Urinary bladder (tissue), 3 donors: ENCODE measurements at regions not wholly inside any gene's neighbourhood (a gene's known extent, or its start where the extent isn't known, plus 50 kb on each side); places are given as distances from the start of the nearest gene placed in this dataset.
"Not testable (repeated sequence)": the region's sequence is repeated elsewhere in the genome, so short reads cannot be mapped to it uniquely, and the experiment has no call there.

ENCODE experiments used
- DNase-seq: peaks from one replicate; pipeline ENCODE4 v3.0.0-alpha.2; 2015; ENCODE audit errors: extremely low spot score
- H3K27ac ChIP-seq: one replicate; pipeline ENCODE4 v1.5.1; 2013; ENCODE audit warnings: low read depth, mild to moderate bottlenecking, moderate library complexity
- H3K36me3 ChIP-seq: one replicate; pipeline ENCODE4 v1.6.1; 2013; ENCODE audit warnings: mild to moderate bottlenecking, moderate library complexity; ENCODE audit not compliant: insufficient read depth
- H3K4me1 ChIP-seq: one replicate; pipeline ENCODE4 v1.6.1; 2013; ENCODE audit warnings: mild to moderate bottlenecking, moderate library complexity; ENCODE audit not compliant: insufficient read depth
- H3K4me3 ChIP-seq: one replicate; pipeline ENCODE4 v1.5.1; 2013; ENCODE audit warnings: low read depth, low read length
- WGBS: extraction: QIAGEN DNeasy Blood & Tissue Kit; methylation state at CpG from one replicate; pipeline ENCODE4 v1.1.7; 2013; 5-methylcytosine and 5-hydroxymethylcytosine counted together
- donor health status: healthy with polysubstance abuse.
- donor health status: healthy.

GRCh38 chr2:116719836-116720235 lies 1094.7 kb upstream of the DDX18 start:
- no peaks in the 10 kb centered on the region for H3K4me1 ChIP-seq
- no peaks in the 10 kb centered on the region for H3K36me3 ChIP-seq
- DNase-seq, result no peak
- WGBS, result 68% methylated on average over 2 of the region's 2 CpGs
- no peak overlapping the region for H3K4me3 ChIP-seq
- no peak overlapping the region for H3K27ac ChIP-seq

- Histone ChIP-seq H3K4me1 (no peaks in the 10 kb centered on the region), H3K36me3 (no peaks in the 10 kb centered on the region), H3K27ac (no peak overlapping the region), H3K4me3 (no peak overlapping the region)
- WGBS, result 40% methylated on average over 1 of the region's 1 CpG
- DNase-seq, result no peak
Observed at GRCh38 chr2:116724550-116724949, 1089.9 kb upstream of the DDX18 start.

- Histone ChIP-seq H3K36me3 (no peaks in the 10 kb centered on the region), H3K27ac (no peak overlapping the region), H3K4me1 (no peaks in the 10 kb centered on the region), H3K4me3 (no peak overlapping the region)
- DNase-seq, result no peak
- 95% methylated on average over 4 of the region's 4 CpGs for WGBS
Observed at GRCh38 chr2:116732322-116732721, 1082.2 kb upstream of the DDX18 start.

- Histone ChIP-seq H3K36me3 (no peaks in the 10 kb centered on the region), H3K4me1 (no peaks in the 10 kb centered on the region), H3K27ac (no peak overlapping the region), H3K4me3 (no peak overlapping the region)
- DNase-seq, result no peak
- 30% methylated on average over 3 of the region's 3 CpGs for WGBS
Observed at GRCh38 chr2:116733699-116734098, 1080.8 kb upstream of the DDX18 start.

GRCh38 chr2:116737951-116738350 lies 1076.5 kb upstream of the DDX18 start:
- no peak overlapping the region for H3K4me3 ChIP-seq
- no peaks in the 10 kb centered on the region for H3K36me3 ChIP-seq
- no peaks in the 10 kb centered on the region for H3K4me1 ChIP-seq
- H3K27ac ChIP-seq, result no peak overlapping the region
- DNase-seq, result no peak
- WGBS, result 77% methylated on average over 3 of the region's 3 CpGs

GRCh38 chr2:116747103-116747502 lies 1067.4 kb upstream of the DDX18 start:
- DNase-seq, result no peak
- Histone ChIP-seq H3K4me3 (no peak overlapping the region), H3K4me1 (no peaks in the 10 kb centered on the region), H3K36me3 (no peaks in the 10 kb centered on the region), H3K27ac (no peak overlapping the region)
- 56% methylated on average over 1 of the region's 1 CpG for WGBS

- DNase-seq, result no peak
- no peaks in the 10 kb centered on the region for H3K36me3 ChIP-seq
- no peak overlapping the region for H3K4me3 ChIP-seq
- H3K27ac ChIP-seq, result no peak overlapping the region
- H3K4me1 ChIP-seq, result no peaks in the 10 kb centered on the region
Observed at GRCh38 chr2:116749994-116750393, 1064.5 kb upstream of the DDX18 start.

GRCh38 chr2:116754381-116755101 lies 1060.0 kb upstream of the DDX18 start:
- 38% methylated on average over 13 of the region's 13 CpGs for WGBS
- no peak for DNase-seq
- Histone ChIP-seq H3K27ac (no peak overlapping the region), H3K4me1 (no peaks in the 10 kb centered on the region), H3K4me3 (no peak overlapping the region), H3K36me3 (no peaks in the 10 kb centered on the region)

GRCh38 chr2:116761864-116762263 lies 1052.6 kb upstream of the DDX18 start:
- H3K4me3 ChIP-seq, result no peak overlapping the region
- no peaks in the 10 kb centered on the region for H3K4me1 ChIP-seq
- 63% methylated on average over 1 of the region's 1 CpG for WGBS
- no peak for DNase-seq
- H3K36me3 ChIP-seq, result no peaks in the 10 kb centered on the region
- peak overlapping the region; percentile 10 for H3K27ac ChIP-seq

GRCh38 chr2:116769514-116769913 lies 1045.0 kb upstream of the DDX18 start:
- no peaks in the 10 kb centered on the region for H3K36me3 ChIP-seq
- 88% methylated on average over 4 of the region's 4 CpGs for WGBS
- DNase-seq, result no peak
- H3K27ac ChIP-seq, result no peak overlapping the region
- no peak overlapping the region for H3K4me3 ChIP-seq
- no peaks in the 10 kb centered on the region for H3K4me1 ChIP-seq

GRCh38 chr2:116776556-116776955 lies 1037.9 kb upstream of the DDX18 start:
- H3K4me1 ChIP-seq, result no peaks in the 10 kb centered on the region
- no peak overlapping the region for H3K4me3 ChIP-seq
- 74% methylated on average over 6 of the region's 6 CpGs for WGBS
- H3K27ac ChIP-seq, result no peak overlapping the region
- no peaks in the 10 kb centered on the region for H3K36me3 ChIP-seq
- DNase-seq, result no peak

GRCh38 chr2:116787848-116788247 lies 1026.6 kb upstream of the DDX18 start:
- DNase-seq, result no peak
- 80% methylated on average over 2 of the region's 2 CpGs for WGBS
- Histone ChIP-seq H3K4me3 (no peak overlapping the region), H3K27ac (no peak overlapping the region), H3K4me1 (no peaks in the 10 kb centered on the region), H3K36me3 (peaks cover 2% of the 10 kb centered on the region)

- Histone ChIP-seq H3K27ac (no peak overlapping the region), H3K4me1 (no peaks in the 10 kb centered on the region), H3K4me3 (no peak overlapping the region), H3K36me3 (no peaks in the 10 kb centered on the region)
- 69% methylated on average over 3 of the region's 3 CpGs for WGBS
- no peak for DNase-seq
Observed at GRCh38 chr2:116802671-116803070, 1011.8 kb upstream of the DDX18 start.

GRCh38 chr2:116804901-116805300 lies 1009.6 kb upstream of the DDX18 start:
- WGBS, result 22% methylated on average over 2 of the region's 2 CpGs
- Histone ChIP-seq H3K36me3 (no peaks in the 10 kb centered on the region), H3K4me1 (no peaks in the 10 kb centered on the region), H3K4me3 (no peak overlapping the region), H3K27ac (no peak overlapping the region)
- DNase-seq, result no peak

- not testable (repeated sequence) for DNase-seq, H3K4me1 ChIP-seq, H3K27ac ChIP-seq, H3K36me3 ChIP-seq, H3K4me3 ChIP-seq
- WGBS, result 66% methylated on average over 4 of the region's 4 CpGs
Observed at GRCh38 chr2:116806505-116806904, 1008.0 kb upstream of the DDX18 start.
